Breast epithelium (tissue), 3 donors: ENCODE measurements at regions not wholly inside any gene's neighbourhood (a gene's known extent, or its start where the extent isn't known, plus 50 kb on each side); places are given as distances from the start of the nearest gene placed in this dataset.

Source experiments
- POLR2A ChIP-seq: fragments of 450-650 bp; IDR thresholded peaks from one replicate; pipeline ENCODE4 v1.6.1; 2016; ENCODE audit warnings: antibody characterized with exemption, mild to moderate bottlenecking, moderate library complexity
- POLR2AphosphoS5 ChIP-seq, 3 donors: sonication (generic); formaldehyde crosslinking; IDR thresholded peaks; one replicate each; pipeline ENCODE4 v1.6.1; 2017; ENCODE audit warnings: antibody characterized with exemption in 3 of 3
- TF ChIP-seq, protein P1 (sequence below), 3 donors: fragments of 450-650 bp; IDR thresholded peaks; one replicate each; pipeline ENCODE4 v1.5.1; 2016 to 2017; ENCODE audit warnings: antibody characterized with exemption in 3 of 3, mild to moderate bottlenecking in 3 of 3, moderate library complexity in 3 of 3

DNA sequence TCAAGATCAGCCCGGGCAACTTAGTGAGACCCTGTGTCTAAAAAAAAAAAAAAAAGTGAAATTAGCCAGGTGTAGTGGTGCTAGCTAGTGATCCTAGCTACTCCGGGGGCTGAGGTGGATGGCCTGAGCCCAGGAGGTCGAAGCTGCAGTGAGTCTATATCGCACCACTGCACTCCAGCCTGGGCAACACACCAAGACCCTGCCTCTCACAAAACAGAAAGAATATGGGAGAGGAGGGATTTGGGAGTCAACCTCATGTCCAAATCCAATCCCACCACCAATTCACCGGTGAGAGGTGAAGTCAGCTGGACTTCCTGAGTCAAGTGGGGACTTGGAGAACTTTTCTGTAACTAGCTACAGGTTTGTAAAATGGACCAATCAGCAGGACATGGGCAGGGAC, 80.5 kb upstream of the MFGE8 start:
- TF ChIP-seq, protein P1, sequence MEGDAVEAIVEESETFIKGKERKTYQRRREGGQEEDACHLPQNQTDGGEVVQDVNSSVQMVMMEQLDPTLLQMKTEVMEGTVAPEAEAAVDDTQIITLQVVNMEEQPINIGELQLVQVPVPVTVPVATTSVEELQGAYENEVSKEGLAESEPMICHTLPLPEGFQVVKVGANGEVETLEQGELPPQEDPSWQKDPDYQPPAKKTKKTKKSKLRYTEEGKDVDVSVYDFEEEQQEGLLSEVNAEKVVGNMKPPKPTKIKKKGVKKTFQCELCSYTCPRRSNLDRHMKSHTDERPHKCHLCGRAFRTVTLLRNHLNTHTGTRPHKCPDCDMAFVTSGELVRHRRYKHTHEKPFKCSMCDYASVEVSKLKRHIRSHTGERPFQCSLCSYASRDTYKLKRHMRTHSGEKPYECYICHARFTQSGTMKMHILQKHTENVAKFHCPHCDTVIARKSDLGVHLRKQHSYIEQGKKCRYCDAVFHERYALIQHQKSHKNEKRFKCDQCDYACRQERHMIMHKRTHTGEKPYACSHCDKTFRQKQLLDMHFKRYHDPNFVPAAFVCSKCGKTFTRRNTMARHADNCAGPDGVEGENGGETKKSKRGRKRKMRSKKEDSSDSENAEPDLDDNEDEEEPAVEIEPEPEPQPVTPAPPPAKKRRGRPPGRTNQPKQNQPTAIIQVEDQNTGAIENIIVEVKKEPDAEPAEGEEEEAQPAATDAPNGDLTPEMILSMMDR (IDR thresholded peaks at IDR 0.05): no peak
- TF ChIP-seq POLR2A: no peak
- TF ChIP-seq POLR2AphosphoS5 (IDR thresholded peaks at IDR 0.05): no peak
